ENCODE measurements at regions not wholly inside any gene's neighbourhood (a gene's known extent, or its start where the extent isn't known, plus 50 kb on each side); places are given as distances from the start of the nearest gene placed in this dataset.

GRCh38 chr6:44609051-44609612 is 221.6 kb downstream of the CDC5L start:
- ATAC-seq (replicated peaks in 1 of 2) (no peak), DNase-seq (no peak)
- Mint-ChIP-seq H3K36me3 (ENCODE audit: insufficient read depth in 2 of 2) (no peaks in the 10 kb centered on the region), H3K27ac (no peak overlapping the region), H3K4me3 (no peak overlapping the region), H3K27me3 (ENCODE audit: low read depth) (no peaks in the 10 kb centered on the region), H3K4me1 (ENCODE audit: low read depth) (no peaks in the 10 kb centered on the region), H3K9me3 (no peaks in the 10 kb centered on the region)

GRCh38 chr6:44614396-44614795 is 226.9 kb downstream of the CDC5L start:
- ATAC-seq (replicated peaks in 1 of 2) (no peak), DNase-seq (no peak)
- H3K27me3 Mint-ChIP-seq (ENCODE audit: low read depth): no peaks in the 10 kb centered on the region
- no peaks in the 10 kb centered on the region for H3K36me3 Mint-ChIP-seq (ENCODE audit: insufficient read depth in 2 of 2)
- no peak overlapping the region for H3K27ac Mint-ChIP-seq
- H3K4me1 Mint-ChIP-seq (ENCODE audit: low read depth): no peaks in the 10 kb centered on the region
- no peak overlapping the region for H3K4me3 Mint-ChIP-seq
- no peaks in the 10 kb centered on the region for H3K9me3 Mint-ChIP-seq

- DNase-seq (no peak), ATAC-seq (replicated peaks in 1 of 2) (no peak)
- Mint-ChIP-seq H3K9me3 (no peaks in the 10 kb centered on the region), H3K4me1 (ENCODE audit: low read depth) (no peaks in the 10 kb centered on the region), H3K27me3 (ENCODE audit: low read depth) (no peaks in the 10 kb centered on the region), H3K4me3 (no peak overlapping the region), H3K36me3 (ENCODE audit: insufficient read depth in 2 of 2) (no peaks in the 10 kb centered on the region), H3K27ac (no peak overlapping the region)
These were observed 228.1 kb downstream of the CDC5L start for GRCh38 chr6:44615621-44616020.

- H3K4me3 Mint-ChIP-seq: no peak overlapping the region
- H3K4me1 Mint-ChIP-seq (ENCODE audit: low read depth): no peaks in the 10 kb centered on the region
- no peaks in the 10 kb centered on the region for H3K36me3 Mint-ChIP-seq (ENCODE audit: insufficient read depth in 2 of 2)
- DNase-seq: no peak
- H3K27ac Mint-ChIP-seq: no peak overlapping the region
- H3K9me3 Mint-ChIP-seq: no peaks in the 10 kb centered on the region
- H3K27me3 Mint-ChIP-seq (ENCODE audit: low read depth): no peaks in the 10 kb centered on the region
- ATAC-seq (replicated peaks in 1 of 2): no peak
These were observed 229.9 kb downstream of the CDC5L start for GRCh38 chr6:44617416-44617815.

GRCh38 chr6:44618371-44618770 is 230.9 kb downstream of the CDC5L start:
- Mint-ChIP-seq H3K4me1 (ENCODE audit: low read depth) (no peaks in the 10 kb centered on the region), H3K4me3 (no peak overlapping the region), H3K27ac (no peak overlapping the region), H3K9me3 (no peaks in the 10 kb centered on the region), H3K27me3 (ENCODE audit: low read depth) (no peaks in the 10 kb centered on the region), H3K36me3 (ENCODE audit: insufficient read depth in 2 of 2) (no peaks in the 10 kb centered on the region)
- ATAC-seq (replicated peaks in 1 of 2) (no peak), DNase-seq (no peak)

- Mint-ChIP-seq H3K4me3 (no peak overlapping the region), H3K9me3 (no peaks in the 10 kb centered on the region), H3K27ac (no peak overlapping the region), H3K36me3 (ENCODE audit: insufficient read depth in 2 of 2) (no peaks in the 10 kb centered on the region), H3K4me1 (ENCODE audit: low read depth) (no peaks in the 10 kb centered on the region), H3K27me3 (ENCODE audit: low read depth) (no peaks in the 10 kb centered on the region)
- no peak for DNase-seq
- no peak for ATAC-seq (replicated peaks in 1 of 2)
These were observed 233.4 kb downstream of the CDC5L start for GRCh38 chr6:44620922-44621321.

GRCh38 chr6:44621846-44622245 is 234.3 kb downstream of the CDC5L start:
- H3K4me3 Mint-ChIP-seq: no peak overlapping the region
- no peaks in the 10 kb centered on the region for H3K27me3 Mint-ChIP-seq (ENCODE audit: low read depth)
- no peak for DNase-seq
- no peak for ATAC-seq (replicated peaks in 1 of 2)
- H3K9me3 Mint-ChIP-seq: no peaks in the 10 kb centered on the region
- H3K36me3 Mint-ChIP-seq (ENCODE audit: insufficient read depth in 2 of 2): no peaks in the 10 kb centered on the region
- no peaks in the 10 kb centered on the region for H3K4me1 Mint-ChIP-seq (ENCODE audit: low read depth)
- H3K27ac Mint-ChIP-seq: no peak overlapping the region

GRCh38 chr6:44622555-44622954 is 235.0 kb downstream of the CDC5L start:
- no peak for DNase-seq
- H3K27me3 Mint-ChIP-seq (ENCODE audit: low read depth): no peaks in the 10 kb centered on the region
- no peak overlapping the region for H3K4me3 Mint-ChIP-seq
- H3K36me3 Mint-ChIP-seq (ENCODE audit: insufficient read depth in 2 of 2): no peaks in the 10 kb centered on the region
- no peaks in the 10 kb centered on the region for H3K9me3 Mint-ChIP-seq
- H3K4me1 Mint-ChIP-seq (ENCODE audit: low read depth): peaks cover 6% of the 10 kb centered on the region
- H3K27ac Mint-ChIP-seq: no peak overlapping the region
- ATAC-seq (replicated peaks in 1 of 2): no peak

- DNase-seq (no peak), ATAC-seq (replicated peaks in 1 of 2) (no peak)
- Mint-ChIP-seq H3K27ac (no peak overlapping the region), H3K9me3 (no peaks in the 10 kb centered on the region), H3K4me3 (no peak overlapping the region), H3K27me3 (ENCODE audit: low read depth) (no peaks in the 10 kb centered on the region), H3K4me1 (ENCODE audit: low read depth) (peaks cover 10% of the 10 kb centered on the region), H3K36me3 (ENCODE audit: insufficient read depth in 2 of 2) (no peaks in the 10 kb centered on the region)
These were observed 235.4 kb downstream of the CDC5L start for GRCh38 chr6:44622956-44623355.

- H3K27me3 Mint-ChIP-seq (ENCODE audit: low read depth): no peaks in the 10 kb centered on the region
- H3K9me3 Mint-ChIP-seq: no peaks in the 10 kb centered on the region
- no peak for ATAC-seq (replicated peaks in 1 of 2)
- no peak overlapping the region for H3K4me3 Mint-ChIP-seq
- no peak overlapping the region for H3K27ac Mint-ChIP-seq
- no peaks in the 10 kb centered on the region for H3K36me3 Mint-ChIP-seq (ENCODE audit: insufficient read depth in 2 of 2)
- DNase-seq: no peak
- H3K4me1 Mint-ChIP-seq (ENCODE audit: low read depth): peaks cover 11% of the 10 kb centered on the region
These were observed 236.7 kb downstream of the CDC5L start for GRCh38 chr6:44624226-44624625.

GRCh38 chr6:44624936-44625573 is 237.5 kb downstream of the CDC5L start:
- no peak for ATAC-seq (replicated peaks in 1 of 2)
- peaks cover 12% of the 10 kb centered on the region for H3K4me1 Mint-ChIP-seq (ENCODE audit: low read depth)
- no peak overlapping the region for H3K4me3 Mint-ChIP-seq
- H3K27me3 Mint-ChIP-seq (ENCODE audit: low read depth): no peaks in the 10 kb centered on the region
- no peak for DNase-seq
- no peak overlapping the region for H3K27ac Mint-ChIP-seq
- H3K9me3 Mint-ChIP-seq: no peaks in the 10 kb centered on the region
- no peaks in the 10 kb centered on the region for H3K36me3 Mint-ChIP-seq (ENCODE audit: insufficient read depth in 2 of 2)

GRCh38 chr6:44625996-44626395 is 238.5 kb downstream of the CDC5L start:
- H3K36me3 Mint-ChIP-seq (ENCODE audit: insufficient read depth in 2 of 2): no peaks in the 10 kb centered on the region
- no peak overlapping the region for H3K4me3 Mint-ChIP-seq
- DNase-seq (no peak), ATAC-seq (replicated peaks in 1 of 2) (no peak)
- no peaks in the 10 kb centered on the region for H3K9me3 Mint-ChIP-seq
- peaks cover 19% of the 10 kb centered on the region for H3K4me1 Mint-ChIP-seq (ENCODE audit: low read depth)
- no peak overlapping the region for H3K27ac Mint-ChIP-seq
- H3K27me3 Mint-ChIP-seq (ENCODE audit: low read depth): peaks cover 6% of the 10 kb centered on the region

- no peak for DNase-seq
- H3K4me3 Mint-ChIP-seq: no peak overlapping the region
These were observed 239.1 kb downstream of the CDC5L start for GRCh38 chr6:44626616-44627015.

More at GRCh38 chr6:44626616-44627015, 239.1 kb downstream of the CDC5L start:
- H3K9me3 Mint-ChIP-seq: no peaks in the 10 kb centered on the region
- H3K4me1 Mint-ChIP-seq (ENCODE audit: low read depth): peaks cover 19% of the 10 kb centered on the region
- ATAC-seq (replicated peaks in 1 of 2): no peak
- H3K27me3 Mint-ChIP-seq (ENCODE audit: low read depth): peaks cover 12% of the 10 kb centered on the region
- no peaks in the 10 kb centered on the region for H3K36me3 Mint-ChIP-seq (ENCODE audit: insufficient read depth in 2 of 2)
- H3K27ac Mint-ChIP-seq: no peak overlapping the region
